Adrenal gland (tissue), 9 donors: ENCODE measurements at regions not wholly inside any gene's neighbourhood (a gene's known extent, or its start where the extent isn't known, plus 50 kb on each side); places are given as distances from the start of the nearest gene placed in this dataset.
"Not testable (repeated sequence)": the region's sequence is repeated elsewhere in the genome, so short reads cannot be mapped to it uniquely, and the experiment has no call there.

Experiments
- DNase-seq, 7 donors: peaks; one replicate each; pipeline ENCODE4 v3.0.0-alpha.2; 2019 to 2020
- H3K27ac ChIP-seq, 5 donors: fragments of 200-600 bp; sonication (generic) in 4 of 5; 1 replicate in 3 of 5; 2 replicates in 2 of 5; pipeline versions ENCODE4 v1.5.1 to v1.8.0; 2016 to 2020; ENCODE audit warnings: mild to moderate bottlenecking in 1 of 5
- H3K27me3 ChIP-seq: fragments of 200-600 bp; 2 replicates; pipeline ENCODE4 v1.8.0; 2021
- H3K36me3 ChIP-seq, 2 donors: fragments of 200-600 bp; replicated peaks in 1 of 2; 1 replicate in 1 of 2; 2 replicates in 1 of 2; pipeline versions ENCODE4 v1.5.1 to v1.8.0; 2018 to 2022
- H3K4me1 ChIP-seq, 2 donors: fragments of 200-600 bp; replicated peaks in 1 of 2; 1 replicate in 1 of 2; 2 replicates in 1 of 2; pipeline versions ENCODE4 v1.5.1 to v1.8.0; 2018 to 2021
- H3K4me3 ChIP-seq, 4 donors: fragments of 200-600 bp; sonication (generic) in 3 of 4; one replicate each; pipeline ENCODE4 v1.5.1; 2016 to 2018
- H3K9me3 ChIP-seq, 3 donors: fragments of 200-600 bp; sonication (generic) in 1 of 3; replicated peaks in 1 of 3; 1 replicate in 2 of 3; 2 replicates in 1 of 3; pipeline versions ENCODE4 v1.5.1 to v1.8.0; 2016 to 2021
- CTCF ChIP-seq, 6 experiments: fragments of 450-650 bp in 4 of 6; fragments of 200-600 bp in 2 of 6; sonication (generic) in 1 of 6; IDR thresholded peaks; 1 replicate in 5 of 6; 2 replicates in 1 of 6; pipeline versions ENCODE4 v1.5.1 to v1.8.0; 2016 to 2021; ENCODE audit warnings: antibody characterized with exemption in 6 of 6, mild to moderate bottlenecking in 2 of 6, moderate library complexity in 1 of 6
- POLR2A ChIP-seq, 2 donors: fragments of 450-650 bp; IDR thresholded peaks; one replicate each; pipeline ENCODE4 v1.6.1; 2017; ENCODE audit warnings: antibody characterized with exemption in 2 of 2, mild to moderate bottlenecking in 2 of 2, moderate library complexity in 1 of 2
- WGBS, 4 donors: extraction: QIAGEN DNeasy Blood & Tissue Kit in 2 of 4; methylation state at CpG; one replicate each; pipeline versions ENCODE4 v1.1.5 to v1.1.7; 2013 to 2017; 5-methylcytosine and 5-hydroxymethylcytosine counted together
- intact Hi-C, 2 donors: fragments of 100-400 bp; cut with DNase I; formaldehyde crosslinking; loops; one replicate each; pipeline versions ENCODE4 v1.14.1 to v1.15.0; 2022 to 2023
- donor health status: healthy with polysubstance abuse.
- donor health status: Bipolar disorder and iron deficiency.
- donor health status: DM: yes; HTN: yes; CAD: no.
- donor health status: DM: no; HTN: no; CAD: no.
- donor health status: DM: no; HTN: no; CAD: no.

- Histone ChIP-seq H3K9me3 (no peaks in the 10 kb centered on the region), H3K36me3 (no peaks in the 10 kb centered on the region), H3K4me3 (no peak overlapping the region), H3K4me1 (no peaks in the 10 kb centered on the region), H3K27me3 (no peaks in the 10 kb centered on the region), H3K27ac (no peak overlapping the region)
- intact Hi-C loops: no loop called here
- no peak for DNase-seq
- 79 to 84% (median 82%) methylated on average over 11 of the region's 11 CpGs for WGBS, 4 donors
- TF ChIP-seq POLR2A (IDR thresholded peaks at IDR 0.05) (no peak), CTCF (IDR thresholded peaks at IDR 0.05) (no peak)
Measured at GRCh38 chr12:95358111-95359083, 115.6 kb upstream of the METAP2 start.

GRCh38 chr12:95365912-95366311 is 108.0 kb upstream of the METAP2 start:
- WGBS, 4 donors: 85 to 93% (median 89%) methylated on average over 2 of the region's 2 CpGs
- no peak overlapping the region for H3K4me3 ChIP-seq
- TF ChIP-seq POLR2A (IDR thresholded peaks at IDR 0.05): no peak
- TF ChIP-seq CTCF (IDR thresholded peaks at IDR 0.05): no peak
- H3K27ac ChIP-seq: no peak overlapping the region
- no peaks in the 10 kb centered on the region for H3K4me1 ChIP-seq
- H3K27me3 ChIP-seq: no peaks in the 10 kb centered on the region
- intact Hi-C loops: no loop called here
- H3K9me3 ChIP-seq: no peaks in the 10 kb centered on the region
- no peaks in the 10 kb centered on the region for H3K36me3 ChIP-seq
- DNase-seq: no peak

- Histone ChIP-seq H3K36me3 (no peaks in the 10 kb centered on the region), H3K27ac (no peak overlapping the region), H3K4me3 (no peak overlapping the region), H3K4me1 (no peaks in the 10 kb centered on the region), H3K9me3 (no peaks in the 10 kb centered on the region), H3K27me3 (no peaks in the 10 kb centered on the region)
- 77 to 91% (median 84%) methylated on average over 2 of the region's 2 CpGs for WGBS, 4 donors
- intact Hi-C loops: no loop called here
- no peak for DNase-seq
- TF ChIP-seq POLR2A (IDR thresholded peaks at IDR 0.05) (no peak), CTCF (IDR thresholded peaks at IDR 0.05) (no peak)
Measured at GRCh38 chr12:95368931-95369330, 105.0 kb upstream of the METAP2 start.

- DNase-seq: no peak
- Histone ChIP-seq H3K4me1 (no peaks in the 10 kb centered on the region), H3K36me3 (no peaks in the 10 kb centered on the region), H3K27me3 (no peaks in the 10 kb centered on the region), H3K9me3 (no peaks in the 10 kb centered on the region), H3K4me3 (no peak overlapping the region), H3K27ac (no peak overlapping the region)
- intact Hi-C loops: no loop called here
- WGBS, 4 donors: 82 to 94% (median 93%) methylated on average over 5 of the region's 5 CpGs
- no peak for TF ChIP-seq POLR2A (IDR thresholded peaks at IDR 0.05)
- TF ChIP-seq CTCF (IDR thresholded peaks at IDR 0.05): no peak
Measured at GRCh38 chr12:95371571-95371970, 102.4 kb upstream of the METAP2 start.

- H3K4me3 ChIP-seq, H3K4me1 ChIP-seq, H3K9me3 ChIP-seq, H3K36me3 ChIP-seq, H3K27ac ChIP-seq, intact Hi-C loops, DNase-seq, H3K27me3 ChIP-seq: not testable (repeated sequence)
- whole genome bisulfite sequencing, 4 donors: 78 to 88% methylated on average over 8 to 12 of the region's 23 CpGs; no CpG with 5 or more reads in 2 of the 4 donors
Measured at GRCh38 chr12:95379481-95379880, 94.5 kb upstream of the METAP2 start.

- DNase-seq, H3K4me3 ChIP-seq, H3K36me3 ChIP-seq, H3K27me3 ChIP-seq, H3K4me1 ChIP-seq, H3K9me3 ChIP-seq, intact Hi-C loops, H3K27ac ChIP-seq: not testable (repeated sequence)
- 86 to 97% (median 95%) methylated on average over 13 to 14 of the region's 14 CpGs for WGBS, 4 donors
Measured at GRCh38 chr12:95380334-95380733, 93.6 kb upstream of the METAP2 start.
